NCI-H1092 treated with DMSO at 0.1 percent for 48 hours (cell line): ENCODE measurements at regions not wholly inside any gene's neighbourhood (a gene's known extent, or its start where the extent isn't known, plus 50 kb on each side); places are given as distances from the start of the nearest gene placed in this dataset.

Source experiments
- DNase-seq: peaks from one replicate; lab custom pipeline; 2025; lab: John Stamatoyannopoulos, UW

- no peak for DNase-seq
These were observed 342.5 kb upstream of the JARID2 start for GRCh38 chr6:14903176-14904038.

- DNase-seq, result no peak
These were observed 340.7 kb upstream of the JARID2 start for GRCh38 chr6:14905201-14905600.

- no peak for DNase-seq
These were observed 339.2 kb upstream of the JARID2 start for GRCh38 chr6:14906621-14907020.

GRCh38 chr6:14910692-14911547 is 334.9 kb upstream of the JARID2 start:
- DNase-seq, result no peak

- DNase-seq, result no peak
These were observed 333.6 kb upstream of the JARID2 start for GRCh38 chr6:14912226-14912625.

GRCh38 chr6:14912706-14913105 is 333.2 kb upstream of the JARID2 start:
- no peak for DNase-seq

GRCh38 chr6:14913931-14914330 is 331.9 kb upstream of the JARID2 start:
- no peak for DNase-seq

- no peak for DNase-seq
These were observed 329.7 kb upstream of the JARID2 start for GRCh38 chr6:14915888-14916832.

GRCh38 chr6:14917109-14917910 is 328.6 kb upstream of the JARID2 start:
- no peak for DNase-seq

- DNase-seq, result no peak
These were observed 327.5 kb upstream of the JARID2 start for GRCh38 chr6:14918200-14918907.

- no peak for DNase-seq
These were observed 326.7 kb upstream of the JARID2 start for GRCh38 chr6:14919038-14919670.

GRCh38 chr6:14920276-14920675 is 325.6 kb upstream of the JARID2 start:
- DNase-seq, result no peak

GRCh38 chr6:14921170-14921569 is 324.7 kb upstream of the JARID2 start:
- no peak for DNase-seq

GRCh38 chr6:14921878-14922671 is 323.8 kb upstream of the JARID2 start:
- DNase-seq, result no peak

GRCh38 chr6:14922706-14923460 is 323.0 kb upstream of the JARID2 start:
- DNase-seq, result no peak

GRCh38 chr6:14924126-14925024 is 321.5 kb upstream of the JARID2 start:
- DNase-seq, result peak; percentile 80

GRCh38 chr6:14925025-14925698 is 320.7 kb upstream of the JARID2 start:
- peak; percentile 39 for DNase-seq
